T-helper 1 cell treated with Interleukin-12 subunit alpha and Interleukin-12 subunit beta and Interleukin-4 antibody, amounts not matched to agents 30 ng/mL and 1 ng/mL, for 36 hours (primary cell): ENCODE measurements at regions not wholly inside any gene's neighbourhood (a gene's known extent, or its start where the extent isn't known, plus 50 kb on each side); places are given as distances from the start of the nearest gene placed in this dataset.
"Not testable (repeated sequence)": the region's sequence is repeated elsewhere in the genome, so short reads cannot be mapped to it uniquely, and the experiment has no call there.

Experiments
- intact Hi-C: fragments of 100-400 bp; cut with micrococcal nuclease; formaldehyde crosslinking; loops from one replicate; pipeline ENCODE4 v1.15.1; 2024

GRCh38 chr2:2775018-2775417 is 443.9 kb upstream of the MYT1L start:
- intact Hi-C loops, result no loop called here

GRCh38 chr2:2773692-2774091 is 442.6 kb upstream of the MYT1L start:
- intact Hi-C loops, result no loop called here

GRCh38 chr2:2773080-2773479 is 442.0 kb upstream of the MYT1L start:
- intact Hi-C loops, result not testable (repeated sequence)

- intact Hi-C loops, result no loop called here
These were observed 440.8 kb upstream of the MYT1L start for GRCh38 chr2:2771721-2772411.

GRCh38 chr2:2769481-2770431 is 438.7 kb upstream of the MYT1L start:
- intact Hi-C loops, result no loop called here

GRCh38 chr2:2768476-2768875 is 437.4 kb upstream of the MYT1L start:
- intact Hi-C loops, result no loop called here

- intact Hi-C loops, result no loop called here
These were observed 436.8 kb upstream of the MYT1L start for GRCh38 chr2:2767837-2768236.

GRCh38 chr2:2765839-2766495 is 434.9 kb upstream of the MYT1L start:
- intact Hi-C loops, result no loop called here

GRCh38 chr2:2765176-2765800 is 434.2 kb upstream of the MYT1L start:
- intact Hi-C loops, result no loop called here

- intact Hi-C loops, result no loop called here
These were observed 433.7 kb upstream of the MYT1L start for GRCh38 chr2:2764739-2765138.

GRCh38 chr2:2764001-2764355 is 432.9 kb upstream of the MYT1L start:
- intact Hi-C loops, result no loop called here

GRCh38 chr2:2763351-2764000 is 432.4 kb upstream of the MYT1L start:
- intact Hi-C loops, result no loop called here

GRCh38 chr2:2762913-2763312 is 431.8 kb upstream of the MYT1L start:
- intact Hi-C loops, result no loop called here

GRCh38 chr2:2762166-2762908 is 431.3 kb upstream of the MYT1L start:
- intact Hi-C loops, result no loop called here

- intact Hi-C loops, result no loop called here
These were observed 427.8 kb upstream of the MYT1L start for GRCh38 chr2:2758793-2759367.

GRCh38 chr2:2757764-2758163 is 426.7 kb upstream of the MYT1L start:
- intact Hi-C loops, result no loop called here

- intact Hi-C loops, result no loop called here
These were observed 425.8 kb upstream of the MYT1L start for GRCh38 chr2:2756886-2757285.

GRCh38 chr2:2755990-2756389 is 424.9 kb upstream of the MYT1L start:
- intact Hi-C loops, result no loop called here

GRCh38 chr2:2754940-2755339 is 423.9 kb upstream of the MYT1L start:
- intact Hi-C loops, result no loop called here

GRCh38 chr2:2751715-2752315 is 420.7 kb upstream of the MYT1L start:
- intact Hi-C loops, result no loop called here
